Renal cortex interstitium (tissue), 11 donors: ENCODE measurements at regions not wholly inside any gene's neighbourhood (a gene's known extent, or its start where the extent isn't known, plus 50 kb on each side); places are given as distances from the start of the nearest gene placed in this dataset.
"Not testable (repeated sequence)": the region's sequence is repeated elsewhere in the genome, so short reads cannot be mapped to it uniquely, and the experiment has no call there.

Source experiments
- DNase-seq, 11 donors: peaks; one replicate each; pipeline ENCODE4 v3.0.0-alpha.2; 2013; ENCODE audit warnings: low read depth in 9 of 11, low spot score in 4 of 11; ENCODE audit errors: extremely low read depth in 1 of 11

GRCh38 chr16:21513812-21514473 lies 85.4 kb upstream of the METTL9 start:
- not testable (repeated sequence) for DNase-seq

- DNase-seq, result not testable (repeated sequence)
These were observed 84.9 kb upstream of the METTL9 start for GRCh38 chr16:21514474-21514840.

GRCh38 chr16:21516705-21517040 lies 82.7 kb upstream of the METTL9 start:
- not testable (repeated sequence) for DNase-seq

GRCh38 chr16:21517263-21517662 lies 82.1 kb upstream of the METTL9 start:
- not testable (repeated sequence) for DNase-seq

- DNase-seq, result not testable (repeated sequence)
These were observed 79.8 kb upstream of the METTL9 start for GRCh38 chr16:21519361-21520133.

GRCh38 chr16:21520134-21521047 lies 79.0 kb upstream of the METTL9 start:
- DNase-seq, result peak in 10 of 11 donors; percentile 72 to 97 (median 91)

GRCh38 chr16:21521048-21521389 lies 78.4 kb upstream of the METTL9 start:
- not testable (repeated sequence) for DNase-seq

- DNase-seq, result peak in 2 of 11 donors; percentile 52
These were observed 77.8 kb upstream of the METTL9 start for GRCh38 chr16:21521390-21522143.

GRCh38 chr16:21522846-21523245 lies 76.5 kb upstream of the METTL9 start:
- DNase-seq, result not testable (repeated sequence)

GRCh38 chr16:21523411-21524067 lies 75.8 kb upstream of the METTL9 start:
- DNase-seq, result no peak

GRCh38 chr16:21524068-21524751 lies 75.2 kb upstream of the METTL9 start:
- DNase-seq, result no peak

- DNase-seq, result not testable (repeated sequence)
These were observed 74.7 kb upstream of the METTL9 start for GRCh38 chr16:21524752-21525028.

- not testable (repeated sequence) for DNase-seq
These were observed 74.1 kb upstream of the METTL9 start for GRCh38 chr16:21525029-21525895.

GRCh38 chr16:21525956-21526922 lies 73.1 kb upstream of the METTL9 start:
- DNase-seq, result not testable (repeated sequence)

GRCh38 chr16:21526923-21527807 lies 72.2 kb upstream of the METTL9 start:
- DNase-seq, result no peak
